Hematopoietic multipotent progenitor cell treated with erythropoietin and hydrocortisone succinate and interleukin-3 and kit ligand, for 4 days (in vitro differentiated cells): ENCODE measurements at regions not wholly inside any gene's neighbourhood (a gene's known extent, or its start where the extent isn't known, plus 50 kb on each side); places are given as distances from the start of the nearest gene placed in this dataset.

Source experiments
- DNase-seq: peaks from one replicate; pipeline ENCODE4 v3.0.0-alpha.2; 2015

DNA sequence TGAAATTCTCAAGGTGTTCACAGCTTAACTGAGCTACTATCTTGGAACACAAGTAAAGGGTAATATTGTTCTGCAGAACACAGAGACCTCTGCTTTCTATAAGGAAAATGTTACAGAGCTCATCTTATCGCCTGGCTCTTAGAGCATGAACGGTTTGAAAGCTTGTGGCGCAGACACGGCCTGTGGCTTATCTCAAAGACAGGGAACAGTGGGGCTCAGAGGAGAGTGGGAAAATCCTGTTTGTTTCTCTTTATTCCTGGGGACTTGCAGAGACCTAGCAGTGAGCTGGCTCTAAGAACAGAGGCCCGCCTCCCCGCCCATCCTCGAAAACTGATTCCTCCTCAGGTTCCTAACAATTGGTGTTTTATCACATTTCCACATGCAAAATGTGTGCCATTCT is 131.7 kb downstream of the EMX2 start:
- DNase-seq: no peak

GRCh38 chr10:117674646-117675045 is 132.1 kb downstream of the EMX2 start:
- DNase-seq: no peak

- DNase-seq: no peak
Observed at GRCh38 chr10:117675514-117676055, 133.0 kb downstream of the EMX2 start.

GRCh38 chr10:117677239-117677638 is 134.7 kb downstream of the EMX2 start:
- no peak for DNase-seq

GRCh38 chr10:117677890-117678500 is 135.4 kb downstream of the EMX2 start:
- no peak for DNase-seq

DNA sequence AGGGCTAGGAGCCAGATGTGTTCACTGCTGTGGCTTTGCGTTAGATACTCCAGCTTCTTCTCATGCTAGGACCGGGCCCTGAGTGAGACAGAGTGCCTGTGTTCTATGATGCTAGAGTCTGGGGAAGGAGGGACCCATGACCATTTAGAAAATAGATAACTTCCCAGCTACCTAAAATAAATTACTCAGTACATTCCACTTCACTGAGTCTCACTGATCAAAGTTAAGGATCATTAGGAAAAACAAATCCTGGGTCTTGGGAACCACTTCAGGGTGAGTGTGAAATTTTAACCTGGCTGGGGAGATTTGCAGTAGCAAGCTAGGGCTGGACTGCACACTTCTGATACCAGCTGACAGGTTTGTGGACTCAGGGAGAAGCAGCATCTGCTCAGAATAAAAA is 138.1 kb downstream of the EMX2 start:
- DNase-seq: no peak

- DNase-seq: no peak
Observed at GRCh38 chr10:117681104-117681503, 138.6 kb downstream of the EMX2 start.

GRCh38 chr10:117684046-117684610 is 141.6 kb downstream of the EMX2 start:
- no peak for DNase-seq

DNA sequence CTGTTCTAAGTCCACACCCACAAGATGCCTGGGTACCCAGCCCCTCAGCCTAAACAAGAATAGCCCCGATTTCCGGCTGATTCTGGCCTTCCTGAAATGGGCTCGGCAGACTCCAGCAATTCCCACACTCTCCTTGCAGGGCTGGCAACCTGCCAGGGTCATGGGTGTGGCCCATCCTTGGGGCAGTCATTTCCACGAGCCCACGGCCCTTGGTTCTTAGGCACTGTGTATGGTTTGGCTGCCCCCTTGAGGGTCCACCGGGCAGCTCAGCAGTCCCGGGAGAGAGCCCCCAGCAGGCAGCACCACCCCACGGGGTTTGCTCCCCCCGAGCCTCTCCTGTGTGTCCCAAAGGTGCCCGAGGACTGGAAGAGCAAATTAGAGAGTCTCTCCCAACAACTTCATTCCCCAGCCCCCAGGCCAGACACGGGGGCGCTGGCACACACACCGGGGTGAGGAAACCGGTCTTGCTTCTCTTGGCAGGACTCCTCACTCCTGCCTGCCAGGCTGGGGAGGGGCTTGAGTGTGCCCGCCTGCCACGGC is 142.2 kb downstream of the EMX2 start:
- DNase-seq: peak; percentile 15

DNA sequence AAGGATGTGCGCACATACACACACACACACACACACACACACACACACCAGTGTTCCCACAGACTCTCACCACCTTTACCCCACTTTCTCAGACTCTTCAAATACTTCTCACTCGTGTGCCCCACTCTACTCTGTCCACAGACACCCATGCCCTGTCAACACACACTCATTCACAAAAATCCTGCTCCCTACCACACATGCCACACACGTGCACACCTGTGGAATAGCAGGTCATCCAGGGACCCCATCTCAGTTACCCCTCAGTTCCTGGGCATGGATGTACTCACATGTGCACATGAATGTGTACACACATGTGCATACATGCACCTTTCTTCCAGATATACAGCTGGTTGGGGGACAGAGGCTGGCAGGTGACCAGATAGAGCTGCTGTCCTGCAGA is 142.9 kb downstream of the EMX2 start:
- no peak for DNase-seq

DNA sequence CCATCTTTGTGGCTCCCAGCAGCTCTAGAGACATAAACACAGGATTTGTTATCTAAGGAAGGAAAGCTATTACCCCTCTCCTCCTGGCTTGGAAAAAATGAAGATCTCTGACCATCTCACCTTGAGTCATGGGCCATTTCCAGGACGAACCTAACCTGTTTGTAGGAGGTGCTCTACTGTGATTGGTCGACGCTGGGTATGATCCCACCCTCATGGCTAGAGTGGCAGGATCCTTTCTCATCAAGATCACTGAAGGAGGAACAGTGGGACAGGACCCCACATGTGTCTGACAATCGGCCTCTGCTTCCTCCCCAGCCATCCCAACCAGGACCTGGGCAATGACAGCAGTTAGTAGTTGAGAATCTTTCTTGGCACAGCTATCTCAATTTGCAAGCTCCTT is 144.1 kb downstream of the EMX2 start:
- no peak for DNase-seq

GRCh38 chr10:117688358-117688757 is 145.8 kb downstream of the EMX2 start:
- DNase-seq: no peak

DNA sequence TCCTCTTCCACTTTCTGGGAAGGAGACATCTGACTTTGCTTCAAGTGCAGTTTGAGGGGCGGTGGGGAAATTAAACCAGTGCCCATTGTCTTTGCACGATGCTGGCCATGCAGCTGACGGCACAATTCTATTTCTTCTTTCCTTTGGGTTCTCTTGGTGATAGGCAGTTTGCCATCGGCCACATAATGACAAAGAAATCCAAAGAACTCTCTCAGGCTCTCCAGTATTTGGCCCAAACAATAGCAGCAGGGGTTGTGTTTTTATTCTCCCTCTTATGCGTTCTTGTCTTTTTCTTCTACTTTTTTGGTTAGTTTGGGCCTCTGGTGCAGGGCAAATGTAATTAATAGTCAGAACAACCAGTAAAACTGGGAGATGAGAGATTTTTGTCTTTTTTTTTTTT is 147.0 kb downstream of the EMX2 start:
- no peak for DNase-seq

GRCh38 chr10:117690359-117690758 is 147.8 kb downstream of the EMX2 start:
- DNase-seq: no peak

DNA sequence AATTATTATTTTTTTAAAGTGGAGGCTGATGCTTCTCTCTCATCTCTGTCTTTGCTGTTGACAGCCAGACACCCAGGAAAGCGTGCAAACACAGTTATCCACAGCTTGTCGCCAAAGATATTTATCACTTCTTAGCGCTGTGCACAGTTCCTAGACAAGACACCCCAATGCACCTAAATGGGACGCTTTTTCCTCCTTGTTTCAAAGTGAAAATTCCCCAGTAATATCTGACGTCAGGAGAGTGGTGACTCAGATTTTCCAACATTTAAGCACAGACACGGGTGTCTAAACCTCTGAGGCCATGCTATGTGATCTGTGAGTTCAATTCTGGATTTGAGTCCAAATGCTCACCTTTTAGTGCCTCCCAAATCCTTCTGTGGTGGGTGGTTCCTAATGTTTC is 151.6 kb downstream of the EMX2 start:
- no peak for DNase-seq

GRCh38 chr10:117697402-117697801 is 154.9 kb downstream of the EMX2 start:
- no peak for DNase-seq

- DNase-seq: no peak
Observed at GRCh38 chr10:117698809-117699208, 156.3 kb downstream of the EMX2 start.

DNA sequence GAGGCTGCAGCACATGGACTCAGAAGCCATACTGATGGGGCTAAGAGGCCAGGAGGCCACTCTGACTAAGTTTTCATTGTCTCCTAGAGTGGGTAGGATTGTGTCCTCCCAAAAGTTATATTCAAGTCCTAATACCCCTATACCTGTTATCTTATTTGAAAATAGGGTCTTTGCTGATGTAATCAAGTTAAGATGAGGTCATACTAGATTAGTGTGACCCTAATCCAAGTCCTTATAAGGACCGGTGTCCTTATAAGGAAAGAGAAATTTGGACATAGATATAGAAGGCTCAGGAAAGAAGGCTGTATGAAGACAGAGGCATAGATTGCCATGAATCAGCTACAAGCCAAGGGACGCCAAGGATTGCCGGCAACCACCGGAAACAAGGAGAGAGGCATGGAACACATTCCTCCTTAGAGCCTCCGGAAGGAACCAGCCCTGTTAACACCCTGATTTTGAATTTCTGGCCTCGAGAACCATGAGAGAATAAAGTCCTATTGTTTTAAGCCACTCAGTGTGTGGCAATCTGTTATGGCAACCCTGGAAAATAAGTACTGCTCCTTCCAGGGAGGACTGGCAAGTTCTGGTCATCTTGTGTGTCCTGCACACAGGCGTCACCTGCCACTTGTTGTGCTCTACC is 157.0 kb downstream of the EMX2 start:
- DNase-seq: no peak

DNA sequence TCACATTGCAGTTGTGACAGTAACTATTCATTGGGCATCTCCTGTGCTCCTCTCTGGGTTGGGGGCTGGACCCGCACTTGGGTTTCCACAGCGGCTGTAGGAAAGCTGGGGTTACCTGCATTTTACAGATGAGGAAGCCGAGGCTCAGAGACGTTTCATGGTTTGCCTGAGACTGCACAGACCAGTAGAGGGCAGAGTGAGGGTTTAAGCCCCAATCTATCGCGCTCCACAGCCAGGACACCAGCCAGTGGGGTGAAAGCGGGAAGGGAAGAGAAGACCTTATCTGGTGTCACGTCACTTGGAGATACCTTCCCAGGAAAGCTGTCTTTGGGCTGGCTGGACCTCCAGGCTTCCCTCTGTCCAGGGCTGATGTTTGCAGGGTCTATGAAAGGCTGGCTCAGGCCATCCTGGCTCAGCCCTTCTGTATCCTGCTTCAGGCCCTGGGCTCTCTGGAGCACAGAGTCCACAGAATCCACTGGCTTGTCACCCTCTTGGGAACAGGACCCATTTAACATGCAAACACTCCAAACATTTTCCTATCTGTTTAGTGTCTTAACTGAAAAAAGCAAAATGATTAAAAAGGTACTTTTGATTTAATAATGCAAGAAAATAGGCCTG is 167.7 kb downstream of the EMX2 start:
- DNase-seq: peak; percentile 3

DNA sequence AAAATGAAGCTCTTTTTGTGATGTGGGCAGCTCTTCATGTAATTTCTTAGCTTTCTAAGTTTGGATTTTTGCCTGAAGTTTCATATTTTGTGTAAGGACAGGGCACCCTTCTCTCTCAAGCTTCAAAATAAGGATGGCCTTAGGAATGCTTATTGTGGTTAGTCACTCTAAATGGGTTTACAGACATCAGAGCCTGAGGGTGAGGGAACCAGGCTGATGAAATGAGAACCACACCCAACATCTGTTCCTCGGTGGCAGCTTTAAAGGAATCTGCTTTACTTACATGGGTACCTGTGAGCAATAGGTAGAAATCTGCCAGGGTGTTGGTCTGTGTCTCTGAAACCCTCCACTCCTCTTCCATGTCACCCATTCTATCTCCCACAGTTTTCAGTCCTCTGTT is 174.3 kb downstream of the EMX2 start:
- DNase-seq: no peak

DNA sequence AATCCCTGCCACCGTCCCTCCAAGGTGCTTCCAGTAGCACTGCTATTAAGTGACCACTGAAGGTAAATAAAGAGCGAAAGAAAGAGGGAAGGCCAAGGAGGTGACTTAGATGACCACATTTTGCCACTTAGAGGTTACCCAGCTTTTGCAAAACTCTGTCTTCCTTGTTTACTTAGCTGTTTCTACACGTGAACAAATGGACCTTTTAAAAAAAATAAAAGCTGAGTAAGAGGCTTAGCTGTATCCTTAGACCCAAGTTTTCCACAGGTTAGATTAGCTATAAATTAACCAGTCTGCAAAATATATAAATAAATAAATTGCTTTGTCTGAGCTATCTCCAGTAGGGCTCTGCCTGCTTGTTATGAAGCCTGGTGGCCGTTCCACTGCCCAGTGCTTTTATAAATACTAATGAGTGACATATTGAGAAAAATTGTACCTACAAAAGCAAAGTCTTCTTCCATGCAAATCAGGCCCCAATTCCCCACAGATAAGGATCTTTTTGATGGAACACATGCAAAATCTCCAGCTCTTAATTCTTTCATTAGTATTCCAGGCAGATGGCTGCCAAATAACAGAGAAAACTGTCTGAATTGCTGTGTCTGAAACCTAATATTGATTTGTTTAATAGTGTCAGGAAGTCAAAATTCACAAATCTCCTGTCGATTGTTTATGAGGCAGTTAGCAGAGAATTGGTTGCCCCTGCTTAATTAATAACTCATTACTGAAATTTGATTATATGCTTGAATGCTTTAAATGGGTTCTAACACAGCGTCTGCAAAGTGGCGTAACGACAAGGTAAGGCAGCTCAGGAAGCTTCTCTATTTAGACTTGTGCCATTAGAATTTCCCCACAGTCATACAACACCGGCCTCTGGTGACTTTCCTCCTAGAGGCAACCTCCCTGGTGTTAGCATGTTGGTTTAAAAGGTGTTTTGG is 176.7 kb downstream of the EMX2 start:
- DNase-seq: no peak
